GM12892 (cell line): ENCODE measurements at regions not wholly inside any gene's neighbourhood (a gene's known extent, or its start where the extent isn't known, plus 50 kb on each side); places are given as distances from the start of the nearest gene placed in this dataset.

Experiments used
- POLR2A ChIP-seq: IDR thresholded peaks from 2 replicates; pipeline ENCODE4 v1.6.1; 2011; ENCODE audit warnings: low read depth, low read length, control low read depth
- POLR2AphosphoS5 ChIP-seq: IDR thresholded peaks from 2 replicates; pipeline ENCODE4 v1.6.1; 2011; ENCODE audit warnings: low read depth, low read length, control low read depth

- no peak for TF ChIP-seq POLR2AphosphoS5
- no peak for TF ChIP-seq POLR2A
Measured at GRCh38 chr17:77478899-77479298, 338.1 kb downstream of the SEC14L1 start.
